ENCODE measurements at regions not wholly inside any gene's neighbourhood (a gene's known extent, or its start where the extent isn't known, plus 50 kb on each side); places are given as distances from the start of the nearest gene placed in this dataset.

- DNase-seq (ENCODE audit: insufficient read length, low spot score), result no peak
- TF ChIP-seq POLR2A (IDR thresholded peaks at IDR 0.05; ENCODE audit: low read depth, low read length), result no peak
- no peak for FAIRE-seq
These were observed 64.3 kb upstream of the IGLL5 start for GRCh38 chr22:22823131-22823810.

GRCh38 chr22:22824340-22825212 lies 63.0 kb upstream of the IGLL5 start:
- no peak for DNase-seq (ENCODE audit: insufficient read length, low spot score)
- no peak for TF ChIP-seq POLR2A (IDR thresholded peaks at IDR 0.05; ENCODE audit: low read depth, low read length)
- FAIRE-seq, result no peak

GRCh38 chr22:22825213-22825593 lies 62.4 kb upstream of the IGLL5 start:
- DNase-seq (ENCODE audit: insufficient read length, low spot score), result no peak
- TF ChIP-seq POLR2A (IDR thresholded peaks at IDR 0.05; ENCODE audit: low read depth, low read length), result no peak
- FAIRE-seq, result no peak

GRCh38 chr22:22827187-22827939 lies 60.3 kb upstream of the IGLL5 start:
- no peak for TF ChIP-seq POLR2A (IDR thresholded peaks at IDR 0.05; ENCODE audit: low read depth, low read length)
- FAIRE-seq (no peak), DNase-seq (ENCODE audit: insufficient read length, low spot score) (no peak)

GRCh38 chr22:22830193-22830592 lies 57.4 kb upstream of the IGLL5 start:
- DNase-seq (ENCODE audit: insufficient read length, low spot score) (no peak), FAIRE-seq (no peak)
- TF ChIP-seq POLR2A (IDR thresholded peaks at IDR 0.05; ENCODE audit: low read depth, low read length), result no peak

GRCh38 chr22:22830957-22831688 lies 56.5 kb upstream of the IGLL5 start:
- no peak for DNase-seq (ENCODE audit: insufficient read length, low spot score)
- no peak for TF ChIP-seq POLR2A (IDR thresholded peaks at IDR 0.05; ENCODE audit: low read depth, low read length)
- FAIRE-seq, result no peak

- no peak for TF ChIP-seq POLR2A (IDR thresholded peaks at IDR 0.05; ENCODE audit: low read depth, low read length)
- DNase-seq (ENCODE audit: insufficient read length, low spot score), result no peak
- FAIRE-seq, result no peak
These were observed 54.6 kb upstream of the IGLL5 start for GRCh38 chr22:22833059-22833458.

GRCh38 chr22:22833488-22833887 lies 54.1 kb upstream of the IGLL5 start:
- no peak for TF ChIP-seq POLR2A (IDR thresholded peaks at IDR 0.05; ENCODE audit: low read depth, low read length)
- no peak for DNase-seq (ENCODE audit: insufficient read length, low spot score)
- FAIRE-seq, result no peak

- FAIRE-seq (no peak), DNase-seq (ENCODE audit: insufficient read length, low spot score) (no peak)
- no peak for TF ChIP-seq POLR2A (IDR thresholded peaks at IDR 0.05; ENCODE audit: low read depth, low read length)
These were observed 53.4 kb upstream of the IGLL5 start for GRCh38 chr22:22834204-22834603.

GRCh38 chr22:22834783-22835182 lies 52.8 kb upstream of the IGLL5 start:
- no peak for DNase-seq (ENCODE audit: insufficient read length, low spot score)
- TF ChIP-seq POLR2A (IDR thresholded peaks at IDR 0.05; ENCODE audit: low read depth, low read length), result no peak
- no peak for FAIRE-seq

- no peak for TF ChIP-seq POLR2A (IDR thresholded peaks at IDR 0.05; ENCODE audit: low read depth, low read length)
- DNase-seq (ENCODE audit: insufficient read length, low spot score), result no peak
- no peak for FAIRE-seq
These were observed 52.4 kb upstream of the IGLL5 start for GRCh38 chr22:22835242-22835641.

- no peak for FAIRE-seq
These were observed 51.8 kb upstream of the IGLL5 start for GRCh38 chr22:22835771-22836291.

GRCh38 chr22:22836635-22837034 lies 51.0 kb upstream of the IGLL5 start:
- TF ChIP-seq POLR2A (IDR thresholded peaks at IDR 0.05; ENCODE audit: low read depth, low read length), result no peak
- FAIRE-seq (no peak), DNase-seq (ENCODE audit: insufficient read length, low spot score) (no peak)

More at GRCh38 chr22:22835771-22836291, 51.8 kb upstream of the IGLL5 start:
- DNase-seq (ENCODE audit: insufficient read length, low spot score), result no peak
- no peak for TF ChIP-seq POLR2A (IDR thresholded peaks at IDR 0.05; ENCODE audit: low read depth, low read length)
